ENCODE measurements at regions not wholly inside any gene's neighbourhood (a gene's known extent, or its start where the extent isn't known, plus 50 kb on each side); places are given as distances from the start of the nearest gene placed in this dataset.
"Not testable (repeated sequence)": the region's sequence is repeated elsewhere in the genome, so short reads cannot be mapped to it uniquely, and the experiment has no call there.

GRCh38 chr10:78212060-78212785 is 178.6 kb downstream of the RPS24 start:
- no peak for TF ChIP-seq CTCF (IDR thresholded peaks at IDR 0.05; ENCODE audit: insufficient read depth, low read depth, low read length, missing control alignments)
- DNase-seq (ENCODE audit: low read depth), result no peak
- H3K4me3 ChIP-seq (ENCODE audit: low read depth, low read length), result no peak overlapping the region

DNA sequence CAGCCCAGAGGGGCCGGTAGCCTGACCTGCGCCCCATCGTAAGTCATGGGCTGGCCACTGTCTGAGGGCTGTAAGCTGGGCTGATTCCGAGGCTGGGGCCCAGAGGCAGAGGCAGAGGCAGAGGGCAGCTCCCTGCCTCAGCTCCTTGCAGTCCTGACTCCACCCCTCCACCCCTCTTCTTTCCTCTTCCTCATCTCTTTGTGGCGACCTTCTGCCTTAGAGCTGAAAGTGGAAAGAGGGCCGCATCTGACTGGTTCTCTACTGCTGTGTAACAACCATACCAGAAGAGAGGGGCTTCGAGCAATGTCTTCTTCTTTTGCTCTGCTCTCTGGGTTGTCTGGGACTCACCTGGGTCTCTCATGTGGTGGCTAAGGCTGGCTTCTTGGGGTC is 179.1 kb downstream of the RPS24 start:
- no peak for DNase-seq (ENCODE audit: low read depth)
- no peak overlapping the region for H3K4me3 ChIP-seq (ENCODE audit: low read depth, low read length)
- TF ChIP-seq CTCF (IDR thresholded peaks at IDR 0.05; ENCODE audit: insufficient read depth, low read depth, low read length, missing control alignments), result no peak

- DNase-seq (ENCODE audit: low read depth), result no peak
- no peak for TF ChIP-seq CTCF (IDR thresholded peaks at IDR 0.05; ENCODE audit: insufficient read depth, low read depth, low read length, missing control alignments)
- H3K4me3 ChIP-seq (ENCODE audit: low read depth, low read length), result no peak overlapping the region
Measured at GRCh38 chr10:78214955-78215354, 181.3 kb downstream of the RPS24 start.

GRCh38 chr10:78215645-78216044 is 182.0 kb downstream of the RPS24 start:
- TF ChIP-seq CTCF (IDR thresholded peaks at IDR 0.05; ENCODE audit: insufficient read depth, low read depth, low read length, missing control alignments), result no peak
- DNase-seq (ENCODE audit: low read depth), result no peak
- no peak overlapping the region for H3K4me3 ChIP-seq (ENCODE audit: low read depth, low read length)

DNA sequence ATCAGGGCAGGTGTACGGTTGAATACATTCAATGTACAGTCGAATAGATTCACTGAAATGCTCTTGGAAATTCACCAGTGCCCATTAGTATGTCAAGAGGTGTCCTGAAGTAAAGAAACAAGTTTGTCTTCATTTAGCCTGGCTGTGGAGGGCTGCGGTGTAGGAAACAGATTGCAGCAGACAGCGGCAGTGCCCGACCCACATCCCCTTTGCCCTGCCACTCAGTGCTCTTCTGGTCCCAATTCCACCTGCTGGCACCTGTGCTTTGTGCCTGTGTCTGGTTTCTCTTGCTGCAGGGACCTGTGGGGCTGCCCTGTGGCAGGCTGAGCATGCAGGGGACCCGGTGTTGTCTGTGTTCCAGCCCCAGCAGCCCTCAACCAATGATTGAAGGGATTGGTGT is 183.7 kb downstream of the RPS24 start:
- no peak for DNase-seq (ENCODE audit: low read depth)
- no peak for TF ChIP-seq CTCF (IDR thresholded peaks at IDR 0.05; ENCODE audit: insufficient read depth, low read depth, low read length, missing control alignments)
- H3K4me3 ChIP-seq (ENCODE audit: low read depth, low read length), result no peak overlapping the region

DNA sequence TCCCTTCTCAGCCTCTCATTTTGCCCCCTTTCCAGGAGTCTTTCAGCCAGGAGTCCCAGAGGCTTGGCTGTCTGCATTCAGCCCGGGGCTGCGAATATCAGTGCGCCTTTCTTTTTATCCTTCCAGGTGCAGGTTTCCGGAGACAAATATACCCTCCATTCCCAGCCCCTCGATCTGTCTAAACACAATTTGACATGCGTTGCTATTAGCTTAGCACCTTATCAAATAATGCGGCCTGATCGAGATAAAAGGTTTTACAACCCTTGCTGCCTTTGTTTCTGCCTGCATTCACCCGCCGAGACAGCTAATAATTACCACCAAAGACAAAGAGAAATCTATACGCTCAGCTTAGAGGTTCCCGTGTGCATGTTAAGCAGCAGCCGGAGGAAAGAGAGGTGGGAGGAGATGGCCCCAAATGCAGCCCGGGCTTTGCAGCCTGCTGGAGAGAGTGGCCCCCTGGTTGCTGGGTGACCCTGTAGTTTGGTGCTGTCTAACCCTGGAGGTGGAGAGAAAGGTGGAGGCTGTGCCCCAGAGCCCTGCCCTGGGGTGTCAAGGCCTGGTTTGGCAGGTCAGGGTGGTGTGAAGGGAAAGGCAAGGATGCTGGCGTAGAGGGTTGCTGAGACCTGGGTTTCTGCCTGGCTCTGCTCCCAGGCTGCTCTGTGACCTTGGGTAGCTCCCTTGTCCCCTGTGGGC is 185.3 kb downstream of the RPS24 start:
- no peak overlapping the region for H3K4me3 ChIP-seq (ENCODE audit: low read depth, low read length)
- TF ChIP-seq CTCF (IDR thresholded peaks at IDR 0.05; ENCODE audit: insufficient read depth, low read depth, low read length, missing control alignments), result no peak
- DNase-seq (ENCODE audit: low read depth), result no peak

DNA sequence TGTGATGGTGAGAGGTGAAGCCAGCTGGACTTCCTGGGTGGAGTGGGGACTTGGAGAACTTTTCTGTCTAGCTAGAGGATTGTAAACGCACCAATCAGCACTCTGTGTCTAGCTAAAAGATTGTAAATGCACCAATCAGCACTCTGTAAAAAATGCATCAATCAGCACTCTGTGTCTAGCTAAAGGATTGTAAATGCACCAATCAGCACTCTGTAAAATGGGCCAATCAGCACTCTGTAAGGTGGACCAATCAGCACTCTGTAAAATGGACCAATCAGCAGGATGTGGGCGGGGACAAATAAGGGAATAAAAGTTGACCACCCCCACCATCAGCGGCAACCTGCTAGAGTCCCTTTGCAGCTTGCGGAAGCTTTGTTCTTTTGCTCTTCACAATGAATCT is 185.9 kb downstream of the RPS24 start:
- DNase-seq (ENCODE audit: low read depth), result not testable (repeated sequence)

More for the DNA sequence above, 185.9 kb downstream of the RPS24 start:
- H3K4me3 ChIP-seq (ENCODE audit: low read depth, low read length), result not testable (repeated sequence)

Data from GM12865 (cell line).